ENCODE measurements at regions not wholly inside any gene's neighbourhood (a gene's known extent, or its start where the extent isn't known, plus 50 kb on each side); places are given as distances from the start of the nearest gene placed in this dataset.

DNA sequence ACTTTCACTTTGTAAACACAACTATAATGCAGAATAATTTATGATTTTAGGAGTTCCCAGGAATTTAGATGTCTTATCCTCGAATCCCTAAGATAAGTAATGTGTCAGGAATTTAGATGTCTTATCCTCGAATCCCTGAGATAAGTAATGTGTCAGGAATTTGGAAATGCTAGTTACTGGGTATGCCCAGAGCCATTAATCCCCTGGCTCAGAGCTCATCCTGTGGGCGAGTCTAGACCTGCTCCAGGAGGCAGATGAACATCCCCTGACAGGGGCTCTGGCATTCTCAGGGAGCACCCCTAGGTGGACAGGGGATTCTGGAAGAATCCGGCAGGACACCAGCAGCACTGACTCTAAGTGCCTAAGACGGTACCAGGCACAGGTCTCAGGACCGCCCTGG, 163.3 kb downstream of the ARRDC4 start:
- no peaks in the 10 kb centered on the region for H3K27me3 ChIP-seq (ENCODE audit: insufficient read depth, low read length)

DNA sequence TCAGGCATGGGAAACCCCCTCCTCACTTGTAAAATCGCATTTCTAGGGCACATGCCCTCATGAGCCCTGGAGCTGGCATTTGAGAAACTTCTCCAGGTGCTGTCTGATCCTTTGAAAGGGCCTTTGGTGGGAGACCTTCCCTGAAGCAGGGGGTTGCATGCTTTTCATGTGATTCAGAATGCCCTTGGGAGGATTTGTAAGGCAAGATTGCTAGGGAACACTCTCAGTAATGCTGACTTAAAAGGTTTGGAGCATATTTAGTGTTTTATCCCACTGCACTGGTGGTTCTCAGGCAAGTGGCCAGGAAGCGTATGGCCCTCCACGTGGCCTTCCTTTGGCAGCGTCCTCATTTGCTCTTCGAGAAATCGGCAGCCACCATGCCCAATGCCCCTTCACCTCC, 164.1 kb downstream of the ARRDC4 start:
- Histone ChIP-seq H3K9me3 (ENCODE audit: insufficient read depth, low read depth, low read length) (no peaks in the 10 kb centered on the region), H3K36me3 (ENCODE audit: insufficient read depth, low read depth, low read length) (no peaks in the 10 kb centered on the region), H3K9ac (ENCODE audit: low read depth, low read length) (no peak overlapping the region), H3K4me3 (ENCODE audit: low read length) (no peak overlapping the region), H3K4me1 (ENCODE audit: insufficient read depth, low read length) (peaks cover 4% of the 10 kb centered on the region; the same call in 1 of the 2 replicates), H3K27ac (ENCODE audit: low read length) (no peak overlapping the region), H3K27me3 (ENCODE audit: insufficient read depth, low read length) (no peaks in the 10 kb centered on the region)

More for the DNA sequence above, 163.3 kb downstream of the ARRDC4 start:
- Histone ChIP-seq H3K36me3 (ENCODE audit: insufficient read depth, low read depth, low read length) (no peaks in the 10 kb centered on the region), H3K9ac (ENCODE audit: low read depth, low read length) (no peak overlapping the region), H3K9me3 (ENCODE audit: insufficient read depth, low read depth, low read length) (no peaks in the 10 kb centered on the region), H3K27ac (ENCODE audit: low read length) (no peak overlapping the region), H3K4me1 (ENCODE audit: insufficient read depth, low read length) (peaks cover 4% of the 10 kb centered on the region; the same call in 1 of the 2 replicates), H3K4me3 (ENCODE audit: low read length) (no peak overlapping the region)

DNA sequence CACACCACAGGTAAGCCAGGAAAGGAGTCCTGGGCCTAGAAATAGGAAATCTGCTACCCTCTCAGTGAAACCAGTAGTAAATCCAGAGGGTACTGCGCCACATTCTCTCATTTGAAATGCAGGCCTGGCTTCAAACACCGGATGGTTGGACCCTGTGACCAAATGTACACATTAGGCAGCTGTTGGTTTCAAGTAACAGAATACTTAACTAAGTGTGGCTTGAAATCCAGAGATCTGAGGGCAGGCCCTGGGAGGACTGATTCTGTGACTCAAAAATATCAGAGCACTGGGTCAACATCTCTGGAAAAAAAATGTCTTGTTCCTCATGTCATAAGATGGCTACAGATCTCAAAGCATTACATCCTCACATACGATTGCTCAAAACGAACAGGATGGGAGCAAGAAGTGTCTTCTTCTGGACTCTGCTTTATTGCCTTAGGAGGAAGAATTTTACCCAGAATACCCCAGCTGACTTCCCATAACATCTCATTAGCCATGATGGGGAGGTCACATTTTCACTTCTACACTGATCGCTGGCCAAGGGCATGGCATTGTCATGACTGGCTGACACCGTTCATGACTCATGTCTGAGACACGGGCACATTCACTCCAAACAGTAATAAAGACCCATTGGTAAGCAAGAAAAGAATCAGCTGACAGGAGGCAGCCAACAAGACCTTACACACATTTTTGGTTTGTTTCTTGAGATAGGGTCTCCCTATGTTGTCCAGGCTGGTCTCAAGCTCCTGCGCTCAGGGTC, 166.0 kb downstream of the ARRDC4 start:
- Histone ChIP-seq H3K36me3 (ENCODE audit: insufficient read depth, low read depth, low read length) (no peaks in the 10 kb centered on the region), H3K9me3 (ENCODE audit: insufficient read depth, low read depth, low read length) (no peaks in the 10 kb centered on the region), H3K27ac (ENCODE audit: low read length) (no peak overlapping the region), H3K9ac (ENCODE audit: low read depth, low read length) (no peak overlapping the region), H3K27me3 (ENCODE audit: insufficient read depth, low read length) (no peaks in the 10 kb centered on the region), H3K4me3 (ENCODE audit: low read length) (no peak overlapping the region), H3K4me1 (ENCODE audit: insufficient read depth, low read length) (peaks cover 4% of the 10 kb centered on the region; the same call in 1 of the 2 replicates)

DNA sequence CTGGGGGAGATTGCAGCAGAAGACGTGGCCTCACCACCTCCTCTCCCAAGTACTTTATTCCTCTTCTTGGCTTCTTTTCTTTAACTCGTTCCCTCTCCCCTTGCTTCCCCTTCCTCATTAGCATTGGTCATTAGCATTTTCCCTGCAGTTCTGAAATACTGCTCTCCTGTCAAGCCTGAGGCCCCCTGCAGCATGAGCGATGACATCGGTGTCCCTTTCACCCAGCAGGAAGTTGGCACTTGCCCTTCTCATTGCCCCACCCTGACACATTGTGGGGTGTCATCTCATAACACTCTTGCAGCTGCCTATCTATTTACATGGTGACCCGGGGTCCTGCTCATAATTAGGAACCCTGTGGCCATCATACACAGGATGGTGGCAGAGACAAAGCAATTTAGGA, 167.1 kb downstream of the ARRDC4 start:
- no peak overlapping the region for H3K27ac ChIP-seq (ENCODE audit: low read length)
- H3K27me3 ChIP-seq (ENCODE audit: insufficient read depth, low read length): no peaks in the 10 kb centered on the region
- H3K9me3 ChIP-seq (ENCODE audit: insufficient read depth, low read depth, low read length): no peaks in the 10 kb centered on the region
- no peaks in the 10 kb centered on the region for H3K36me3 ChIP-seq (ENCODE audit: insufficient read depth, low read depth, low read length)
- no peak overlapping the region for H3K9ac ChIP-seq (ENCODE audit: low read depth, low read length)
- peaks cover 4% of the 10 kb centered on the region; the same call in 1 of the 2 replicates for H3K4me1 ChIP-seq (ENCODE audit: insufficient read depth, low read length)
- H3K4me3 ChIP-seq (ENCODE audit: low read length): no peak overlapping the region

DNA sequence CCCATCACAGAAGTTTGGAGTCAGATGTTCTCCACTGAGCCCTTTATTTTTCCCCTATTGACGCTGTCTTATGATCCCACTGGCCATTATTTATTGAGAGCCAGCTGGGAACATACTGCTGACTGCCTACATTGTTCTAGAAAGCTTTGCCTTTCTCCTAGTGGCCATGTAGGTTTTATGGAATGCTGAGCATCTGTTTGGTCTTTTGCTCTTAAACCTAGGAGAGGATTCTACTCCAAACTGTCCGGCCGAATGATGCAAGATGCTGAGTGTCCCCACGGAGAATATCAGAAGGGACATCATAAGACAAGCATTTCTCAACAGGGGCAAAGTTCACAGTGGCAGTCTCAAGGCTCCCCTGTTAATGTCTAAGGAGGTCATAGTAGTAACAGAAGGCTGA, 171.4 kb downstream of the ARRDC4 start:
- Histone ChIP-seq H3K9me3 (ENCODE audit: insufficient read depth, low read depth, low read length) (no peaks in the 10 kb centered on the region), H3K9ac (ENCODE audit: low read depth, low read length) (no peak overlapping the region), H3K36me3 (ENCODE audit: insufficient read depth, low read depth, low read length) (no peaks in the 10 kb centered on the region), H3K4me3 (ENCODE audit: low read length) (no peak overlapping the region), H3K27me3 (ENCODE audit: insufficient read depth, low read length) (no peaks in the 10 kb centered on the region), H3K27ac (ENCODE audit: low read length) (no peak overlapping the region), H3K4me1 (ENCODE audit: insufficient read depth, low read length) (peaks cover 4% of the 10 kb centered on the region; the same call in 1 of the 2 replicates)

DNA sequence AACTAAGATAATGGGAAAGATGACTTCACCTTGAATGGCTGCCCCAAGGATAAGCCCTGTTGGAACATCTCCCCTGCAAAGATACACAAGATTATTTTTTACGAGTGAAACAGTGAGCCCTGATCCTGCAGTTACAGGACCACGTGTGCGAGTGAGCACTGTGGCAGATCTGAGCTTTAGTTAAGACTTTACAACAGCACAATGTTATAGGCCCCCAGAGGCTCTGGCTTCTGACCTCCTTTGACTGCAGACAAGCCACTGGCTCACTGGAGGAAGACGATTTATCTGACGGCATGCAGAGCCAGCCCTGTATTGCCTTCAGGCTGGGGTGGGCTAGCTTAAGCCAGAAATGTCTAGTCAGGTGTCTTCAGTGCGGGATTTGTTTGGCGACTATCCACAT, 174.4 kb downstream of the ARRDC4 start:
- no peaks in the 10 kb centered on the region for H3K9me3 ChIP-seq (ENCODE audit: insufficient read depth, low read depth, low read length)
- H3K4me1 ChIP-seq (ENCODE audit: insufficient read depth, low read length): no peaks in the 10 kb centered on the region
- no peak overlapping the region for H3K4me3 ChIP-seq (ENCODE audit: low read length)
- no peak overlapping the region for H3K9ac ChIP-seq (ENCODE audit: low read depth, low read length)
- no peak overlapping the region for H3K27ac ChIP-seq (ENCODE audit: low read length)
- no peaks in the 10 kb centered on the region for H3K36me3 ChIP-seq (ENCODE audit: insufficient read depth, low read depth, low read length)
- no peaks in the 10 kb centered on the region for H3K27me3 ChIP-seq (ENCODE audit: insufficient read depth, low read length)

DNA sequence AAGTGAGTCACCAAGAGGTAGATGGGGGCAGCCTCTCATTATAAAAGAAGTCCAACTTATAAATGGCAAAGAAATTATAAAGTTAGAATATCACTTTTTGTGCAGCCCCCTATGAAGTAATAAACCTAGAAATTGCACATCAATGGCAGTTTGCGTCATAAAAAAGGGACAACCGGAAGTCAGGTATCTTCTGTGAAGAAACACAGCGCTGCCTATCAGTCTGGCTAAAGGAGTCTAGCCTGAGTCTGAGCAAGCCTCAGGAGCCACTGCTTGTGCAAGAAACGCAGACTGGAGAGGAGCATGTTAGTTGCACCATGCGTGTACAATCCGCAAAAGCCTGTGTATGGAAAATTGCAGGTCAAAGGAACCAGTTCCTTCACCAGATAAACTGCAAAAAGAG, 178.4 kb downstream of the ARRDC4 start:
- Histone ChIP-seq H3K4me1 (ENCODE audit: insufficient read depth, low read length) (peaks cover 6% of the 10 kb centered on the region; the same call in 1 of the 2 replicates), H3K9me3 (ENCODE audit: insufficient read depth, low read depth, low read length) (no peaks in the 10 kb centered on the region), H3K36me3 (ENCODE audit: insufficient read depth, low read depth, low read length) (no peaks in the 10 kb centered on the region), H3K27me3 (ENCODE audit: insufficient read depth, low read length) (no peaks in the 10 kb centered on the region), H3K4me3 (ENCODE audit: low read length) (no peak overlapping the region), H3K9ac (ENCODE audit: low read depth, low read length) (no peak overlapping the region), H3K27ac (ENCODE audit: low read length) (no peak overlapping the region)

DNA sequence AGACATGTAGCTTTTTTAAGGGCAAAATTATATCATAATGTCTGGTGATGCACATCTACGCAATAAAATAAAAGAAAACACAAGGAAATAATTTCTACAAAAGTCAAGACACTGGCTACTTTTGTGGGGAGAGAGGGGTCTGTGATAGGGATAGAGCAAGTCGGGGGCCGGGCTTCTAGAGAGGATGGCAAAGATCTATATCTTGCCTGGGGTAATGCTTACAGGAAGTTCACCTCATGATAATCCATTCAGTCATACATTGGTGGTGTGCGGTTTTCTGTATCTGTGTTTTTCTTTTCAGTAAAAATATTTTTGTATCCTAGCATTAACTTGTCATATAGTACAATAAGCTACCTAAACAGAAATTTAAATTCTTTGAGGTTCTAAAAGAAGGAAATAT, 178.8 kb downstream of the ARRDC4 start:
- no peak overlapping the region for H3K9ac ChIP-seq (ENCODE audit: low read depth, low read length)
- H3K9me3 ChIP-seq (ENCODE audit: insufficient read depth, low read depth, low read length): no peaks in the 10 kb centered on the region
- H3K4me3 ChIP-seq (ENCODE audit: low read length): no peak overlapping the region
- H3K36me3 ChIP-seq (ENCODE audit: insufficient read depth, low read depth, low read length): no peaks in the 10 kb centered on the region
- no peak overlapping the region for H3K27ac ChIP-seq (ENCODE audit: low read length)
- peaks cover 6% of the 10 kb centered on the region; the same call in 1 of the 2 replicates for H3K4me1 ChIP-seq (ENCODE audit: insufficient read depth, low read length)
- no peaks in the 10 kb centered on the region for H3K27me3 ChIP-seq (ENCODE audit: insufficient read depth, low read length)

DNA sequence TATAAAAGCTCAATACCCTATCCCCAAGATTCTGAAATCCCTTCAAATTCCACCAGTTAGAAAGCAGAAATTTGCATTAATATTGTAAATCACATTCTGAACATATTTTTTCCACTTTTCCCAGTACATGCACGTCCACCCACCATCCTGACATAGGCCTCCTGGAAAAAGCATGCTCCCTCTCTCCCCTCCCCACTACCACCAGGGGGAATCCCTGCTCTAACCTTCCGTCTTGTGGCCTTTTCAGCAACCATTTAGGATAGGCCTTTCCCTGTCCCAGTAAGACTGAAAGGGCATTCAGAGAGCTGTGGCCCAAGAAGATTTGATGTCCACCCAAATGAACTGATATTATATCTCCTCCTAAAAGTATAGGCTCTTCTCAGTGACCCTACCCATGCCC, 182.1 kb downstream of the ARRDC4 start:
- Histone ChIP-seq H3K4me3 (ENCODE audit: low read length) (no peak overlapping the region), H3K36me3 (ENCODE audit: insufficient read depth, low read depth, low read length) (no peaks in the 10 kb centered on the region), H3K9ac (ENCODE audit: low read depth, low read length) (no peak overlapping the region), H3K4me1 (ENCODE audit: insufficient read depth, low read length) (peaks cover 6% of the 10 kb centered on the region; the same call in 1 of the 2 replicates), H3K27ac (ENCODE audit: low read length) (no peak overlapping the region), H3K27me3 (ENCODE audit: insufficient read depth, low read length) (no peaks in the 10 kb centered on the region), H3K9me3 (ENCODE audit: insufficient read depth, low read depth, low read length) (no peaks in the 10 kb centered on the region)

DNA sequence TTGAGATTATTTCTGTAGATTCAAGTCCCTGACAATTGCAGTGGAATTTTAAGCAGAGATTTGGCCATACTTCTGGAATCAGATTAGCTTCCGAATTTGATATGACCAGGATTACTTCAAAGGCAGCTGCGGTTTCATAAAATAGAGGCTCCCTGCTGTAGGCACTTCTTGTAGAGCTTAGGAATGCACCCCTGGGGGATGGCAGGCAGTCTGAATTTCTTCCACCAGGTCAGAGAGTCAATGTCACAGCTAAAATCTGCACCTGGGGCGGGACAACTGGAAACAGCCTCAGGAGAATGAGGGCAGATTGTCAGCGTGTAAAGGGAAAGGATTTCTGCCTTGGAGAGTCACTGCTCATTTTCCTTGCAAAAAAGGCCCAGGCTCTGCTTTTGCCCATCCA, 182.6 kb downstream of the ARRDC4 start:
- H3K27ac ChIP-seq (ENCODE audit: low read length): no peak overlapping the region
- H3K27me3 ChIP-seq (ENCODE audit: insufficient read depth, low read length): no peaks in the 10 kb centered on the region

DNA sequence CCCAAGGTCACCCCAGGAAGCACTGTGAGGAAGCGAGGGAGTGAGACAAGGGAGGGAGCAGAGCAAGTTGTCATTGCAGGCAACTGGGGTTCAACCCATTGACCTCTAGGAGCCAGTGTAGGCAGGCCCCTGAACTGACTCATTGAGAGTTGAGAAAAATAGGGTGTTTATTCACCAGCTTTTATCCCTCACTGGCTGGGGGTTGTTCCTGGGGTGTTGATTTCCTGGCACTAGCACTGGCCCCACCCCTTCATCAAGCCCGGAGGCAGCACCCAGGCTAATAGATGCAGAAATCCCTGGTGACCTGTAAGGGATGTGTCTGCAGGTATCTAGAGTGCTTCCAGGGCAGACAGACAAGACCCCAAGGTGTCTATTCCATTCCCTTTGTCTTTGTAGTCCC, 183.9 kb downstream of the ARRDC4 start:
- Histone ChIP-seq H3K4me3 (ENCODE audit: low read length) (no peak overlapping the region), H3K36me3 (ENCODE audit: insufficient read depth, low read depth, low read length) (no peaks in the 10 kb centered on the region), H3K4me1 (ENCODE audit: insufficient read depth, low read length) (peaks cover 7% of the 10 kb centered on the region; the same call in 1 of the 2 replicates), H3K27me3 (ENCODE audit: insufficient read depth, low read length) (no peaks in the 10 kb centered on the region), H3K9me3 (ENCODE audit: insufficient read depth, low read depth, low read length) (no peaks in the 10 kb centered on the region), H3K9ac (ENCODE audit: low read depth, low read length) (no peak overlapping the region), H3K27ac (ENCODE audit: low read length) (no peak overlapping the region)

More for the DNA sequence above, 182.6 kb downstream of the ARRDC4 start:
- H3K4me1 ChIP-seq (ENCODE audit: insufficient read depth, low read length): peaks cover 6% of the 10 kb centered on the region; the same call in 1 of the 2 replicates
- H3K9ac ChIP-seq (ENCODE audit: low read depth, low read length): no peak overlapping the region
- H3K36me3 ChIP-seq (ENCODE audit: insufficient read depth, low read depth, low read length): no peaks in the 10 kb centered on the region
- H3K4me3 ChIP-seq (ENCODE audit: low read length): no peak overlapping the region
- H3K9me3 ChIP-seq (ENCODE audit: insufficient read depth, low read depth, low read length): no peaks in the 10 kb centered on the region

DNA sequence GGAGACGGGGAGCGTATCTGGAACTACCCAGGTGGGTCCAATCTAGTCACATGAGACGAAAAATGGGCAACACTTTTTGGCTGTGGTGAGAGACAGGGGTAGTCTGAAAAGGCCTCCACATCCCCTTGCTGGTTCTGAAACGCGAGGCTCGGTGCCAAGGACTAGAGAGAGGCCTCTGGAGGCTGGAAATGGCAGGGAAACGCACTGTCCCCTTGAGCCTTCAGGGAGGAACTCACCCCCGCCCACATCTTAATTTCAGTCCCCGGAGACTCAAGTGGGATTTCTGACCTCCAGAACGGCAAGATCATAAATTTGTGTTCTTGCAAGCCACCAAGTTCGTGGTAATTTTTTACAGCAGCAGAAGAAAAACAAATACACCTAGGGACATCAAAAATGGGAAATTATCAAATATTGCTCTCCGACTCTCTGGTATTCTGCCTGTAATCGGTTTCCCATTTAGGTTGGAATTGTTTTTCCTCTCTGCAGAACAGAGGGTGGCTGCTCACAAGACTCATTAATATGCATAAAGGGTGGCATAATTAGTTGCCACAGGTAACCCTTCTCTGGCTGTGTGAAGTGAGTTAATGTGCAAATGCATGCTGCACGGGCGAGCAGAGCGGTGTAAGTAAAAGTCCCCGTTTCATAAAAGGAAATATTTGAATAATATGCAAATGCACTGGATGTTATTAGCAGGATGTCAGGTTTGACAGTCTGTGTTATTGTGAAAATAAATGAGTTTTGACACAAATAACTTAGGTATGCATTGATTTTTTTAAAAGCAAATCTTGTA, 185.7 kb downstream of the ARRDC4 start:
- Histone ChIP-seq H3K27me3 (ENCODE audit: insufficient read depth, low read length) (no peaks in the 10 kb centered on the region), H3K27ac (ENCODE audit: low read length) (no peak overlapping the region), H3K9ac (ENCODE audit: low read depth, low read length) (no peak overlapping the region), H3K4me3 (ENCODE audit: low read length) (no peak overlapping the region), H3K4me1 (ENCODE audit: insufficient read depth, low read length) (peaks cover 8% of the 10 kb centered on the region; the same call in 1 of the 2 replicates), H3K36me3 (ENCODE audit: insufficient read depth, low read depth, low read length) (no peaks in the 10 kb centered on the region), H3K9me3 (ENCODE audit: insufficient read depth, low read depth, low read length) (no peaks in the 10 kb centered on the region)
